Astrocyte (in vitro differentiated cells and primary cell): ENCODE measurements at regions not wholly inside any gene's neighbourhood (a gene's known extent, or its start where the extent isn't known, plus 50 kb on each side); places are given as distances from the start of the nearest gene placed in this dataset.

Experiments
- DNase-seq: peaks from one replicate; pipeline ENCODE4 v3.0.0-alpha.2; 2010; ENCODE audit warnings: low read depth
- FAIRE-seq: peaks from 2 replicates; lab custom pipeline; 2011; peaks lifted over from hg19 to GRCh38; lab: Jason Lieb, UNC
- H2AFZ ChIP-seq: 2 replicates; pipeline ENCODE4 v1.6.0; 2012; ENCODE audit warnings: low read depth, low read length, inconsistent platforms
- H3K27ac ChIP-seq: 2 replicates; pipeline ENCODE4 v1.5.1; 2011; ENCODE audit warnings: low read depth, low read length, inconsistent platforms
- H3K27me3 ChIP-seq: 2 replicates; pipeline ENCODE4 v1.6.0; 2011; ENCODE audit warnings: low read length, inconsistent platforms; ENCODE audit not compliant: insufficient read depth
- H3K36me3 ChIP-seq: 2 replicates; pipeline ENCODE4 v1.5.1; 2011; ENCODE audit warnings: low read length, inconsistent platforms; ENCODE audit not compliant: insufficient read depth
- H3K4me1 ChIP-seq: 2 replicates; pipeline ENCODE4 v1.5.1; 2011; ENCODE audit warnings: low read length, inconsistent platforms; ENCODE audit not compliant: insufficient read depth
- H3K4me2 ChIP-seq: 2 replicates; pipeline ENCODE4 v1.6.0; 2012; ENCODE audit warnings: low read length, inconsistent platforms
- H3K4me3 ChIP-seq: 2 replicates; pipeline ENCODE4 v1.5.1; 2011; ENCODE audit warnings: low read depth, mild to moderate bottlenecking, low read length, inconsistent platforms; ENCODE audit not compliant: insufficient read depth
- H3K79me2 ChIP-seq: 2 replicates; pipeline ENCODE4 v1.6.0; 2012; ENCODE audit warnings: mild to moderate bottlenecking, low read length, inconsistent platforms; ENCODE audit not compliant: insufficient read depth
- H3K9ac ChIP-seq: 2 replicates; pipeline ENCODE4 v1.6.0; 2012; ENCODE audit warnings: mild to moderate bottlenecking, low read length, inconsistent platforms
- H3K9me3 ChIP-seq: 2 replicates; pipeline ENCODE4 v1.5.1; 2012; ENCODE audit warnings: low read depth, mild to moderate bottlenecking, low read length, inconsistent platforms; ENCODE audit not compliant: insufficient read depth
- H4K20me1 ChIP-seq: 2 replicates; pipeline ENCODE4 v1.6.0; 2012; ENCODE audit warnings: low read length, inconsistent platforms; ENCODE audit not compliant: insufficient read depth
- H3K27ac Mint-ChIP-seq: one replicate; pipeline ENCODE4 v1.8.0; 2021; ENCODE audit warnings: mild to moderate bottlenecking, mixed read lengths; ENCODE audit not compliant: unreplicated experiment
- H3K27me3 Mint-ChIP-seq: one replicate; pipeline ENCODE4 v1.8.0; 2021; ENCODE audit warnings: low read depth, mixed read lengths; ENCODE audit not compliant: unreplicated experiment
- H3K36me3 Mint-ChIP-seq: one replicate; pipeline ENCODE4 v1.8.0; 2021; ENCODE audit warnings: low read depth, mixed read lengths; ENCODE audit not compliant: unreplicated experiment
- H3K4me1 Mint-ChIP-seq: one replicate; pipeline ENCODE4 v1.8.0; 2021; ENCODE audit warnings: low read depth, mixed read lengths; ENCODE audit not compliant: unreplicated experiment
- H3K4me3 Mint-ChIP-seq: one replicate; pipeline ENCODE4 v1.8.0; 2021; ENCODE audit warnings: mild to moderate bottlenecking, moderate library complexity, mixed read lengths; ENCODE audit not compliant: unreplicated experiment
- H3K9me3 Mint-ChIP-seq: one replicate; pipeline ENCODE4 v1.8.0; 2021; ENCODE audit warnings: mild to moderate bottlenecking, mixed read lengths; ENCODE audit not compliant: unreplicated experiment
- CTCF ChIP-seq: IDR thresholded peaks from 2 replicates; pipeline ENCODE4 v1.5.1; 2011; ENCODE audit warnings: low read depth, mild to moderate bottlenecking, inconsistent platforms, low read length, moderate library complexity; ENCODE audit not compliant: insufficient read depth
- EZH2 ChIP-seq: IDR thresholded peaks from 2 replicates; pipeline ENCODE4 v1.6.1; 2012; ENCODE audit warnings: mild to moderate bottlenecking, low read length, inconsistent platforms; ENCODE audit not compliant: insufficient read depth

DNA sequence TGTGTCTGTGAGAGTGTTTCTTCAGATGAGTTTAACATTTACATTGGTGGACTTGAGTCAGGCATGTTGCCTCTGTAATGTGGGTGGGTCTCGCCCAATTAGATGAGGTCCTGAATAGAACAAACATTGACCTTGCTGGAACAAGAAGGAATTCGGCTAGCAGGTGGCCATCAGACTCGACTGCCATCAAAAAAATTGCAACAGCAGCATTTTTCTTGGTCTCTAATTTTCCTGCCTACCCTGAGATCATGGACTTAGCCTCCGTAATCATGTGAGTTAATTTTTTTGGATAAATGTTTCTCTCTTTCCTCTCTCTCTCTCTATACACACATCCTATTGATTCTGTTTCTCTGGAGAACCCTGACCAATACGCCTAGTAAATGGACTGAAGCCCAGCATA, 83.8 kb upstream of the ST6GAL2 start:
- no peak overlapping the region for H3K9ac ChIP-seq
- H3K4me1 Mint-ChIP-seq, result peaks cover 41% of the 10 kb centered on the region
- H3K4me3 Mint-ChIP-seq, result no peak overlapping the region

GRCh38 chr2:106970471-106971261, 84.7 kb upstream of the ST6GAL2 start:
- peak overlapping the region; percentile 25 for H3K4me2 ChIP-seq
- no peak overlapping the region for H3K4me3 ChIP-seq
- TF ChIP-seq CTCF, result no peak
- no peak for TF ChIP-seq EZH2
- Mint-ChIP-seq H3K4me3 (no peak overlapping the region), H3K4me1 (peaks cover 40% of the 10 kb centered on the region), H3K9me3 (peaks cover 3% of the 10 kb centered on the region), H3K36me3 (no peaks in the 10 kb centered on the region), H3K27ac (peak overlapping the region; percentile 4), H3K27me3 (no peaks in the 10 kb centered on the region)
- FAIRE-seq (peak; percentile 47), DNase-seq (peak; percentile 42)
- H4K20me1 ChIP-seq, result no peaks in the 10 kb centered on the region
- H3K79me2 ChIP-seq, result no peaks in the 10 kb centered on the region
- H3K9ac ChIP-seq, result peak overlapping the region; percentile 59
- peak overlapping the region; percentile 85 for H3K27ac ChIP-seq
- H3K9me3 ChIP-seq, result no peaks in the 10 kb centered on the region
- no peaks in the 10 kb centered on the region for H3K27me3 ChIP-seq
- no peaks in the 10 kb centered on the region for H3K36me3 ChIP-seq
- peaks cover 25% of the 10 kb centered on the region for H3K4me1 ChIP-seq
- H2AFZ ChIP-seq, result no peak overlapping the region

More for the DNA sequence above, 83.8 kb upstream of the ST6GAL2 start:
- TF ChIP-seq CTCF (no peak), EZH2 (no peak)
- no peak for FAIRE-seq
- no peaks in the 10 kb centered on the region for H3K36me3 Mint-ChIP-seq
- Histone ChIP-seq H3K36me3 (no peaks in the 10 kb centered on the region), H3K4me2 (no peak overlapping the region), H4K20me1 (no peaks in the 10 kb centered on the region), H3K9me3 (no peaks in the 10 kb centered on the region), H3K79me2 (no peaks in the 10 kb centered on the region), H2AFZ (no peak overlapping the region), H3K27ac (peak overlapping the region; percentile 85), H3K4me3 (no peak overlapping the region), H3K4me1 (peaks cover 27% of the 10 kb centered on the region), H3K27me3 (no peaks in the 10 kb centered on the region)
- no peak for DNase-seq
- H3K27me3 Mint-ChIP-seq, result no peaks in the 10 kb centered on the region
- H3K27ac Mint-ChIP-seq, result no peak overlapping the region
- H3K9me3 Mint-ChIP-seq, result peaks cover 3% of the 10 kb centered on the region

DNA sequence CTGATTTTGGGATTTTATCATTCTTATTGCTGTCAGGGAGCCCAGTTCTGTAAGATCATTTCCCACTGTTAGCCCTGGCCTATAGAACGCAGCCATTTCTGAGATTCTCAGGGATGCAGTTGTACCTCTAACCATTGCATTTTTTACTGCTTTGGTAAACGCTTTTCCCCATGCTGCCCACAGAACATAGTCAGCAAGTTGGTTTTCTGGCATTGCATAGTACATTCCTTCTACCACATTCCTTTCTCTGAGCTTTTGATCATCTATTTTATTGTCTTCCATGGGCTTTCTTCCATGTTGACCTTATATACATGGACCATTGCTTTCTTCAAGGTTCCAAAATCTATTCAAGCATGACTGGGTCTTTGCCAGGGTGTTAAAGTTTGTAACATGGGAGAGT, 86.8 kb upstream of the ST6GAL2 start:
- H3K4me1 ChIP-seq, result peaks cover 23% of the 10 kb centered on the region

More for the DNA sequence above, 86.8 kb upstream of the ST6GAL2 start:
- no peaks in the 10 kb centered on the region for H3K36me3 ChIP-seq
- H4K20me1 ChIP-seq, result no peaks in the 10 kb centered on the region
- H3K4me2 ChIP-seq, result no peak overlapping the region
- H3K27me3 ChIP-seq, result no peaks in the 10 kb centered on the region
- TF ChIP-seq CTCF (no peak), EZH2 (no peak)
- H3K9ac ChIP-seq, result no peak overlapping the region
- H3K36me3 Mint-ChIP-seq, result no peaks in the 10 kb centered on the region
- peak; percentile 61 for DNase-seq
- H3K4me1 Mint-ChIP-seq, result peaks cover 41% of the 10 kb centered on the region
- H3K79me2 ChIP-seq, result no peaks in the 10 kb centered on the region
- no peak overlapping the region for H3K4me3 Mint-ChIP-seq
- H3K27me3 Mint-ChIP-seq, result no peaks in the 10 kb centered on the region
- peak overlapping the region; percentile 15 for H3K27ac ChIP-seq
- H3K4me3 ChIP-seq, result no peak overlapping the region
- FAIRE-seq, result peak; percentile 86
- H3K9me3 ChIP-seq, result no peaks in the 10 kb centered on the region
- H3K27ac Mint-ChIP-seq, result peak overlapping the region; percentile 90
- H2AFZ ChIP-seq, result no peak overlapping the region
- peaks cover 3% of the 10 kb centered on the region for H3K9me3 Mint-ChIP-seq
